Pancreas (tissue), 10 donors: ENCODE measurements at regions not wholly inside any gene's neighbourhood (a gene's known extent, or its start where the extent isn't known, plus 50 kb on each side); places are given as distances from the start of the nearest gene placed in this dataset.

ENCODE experiments used
- ATAC-seq, 4 donors: fragments of 200-7000 bp; cut with Tn5 transposase; one replicate each; pipeline versions ENCODE4 v1.8.0 to v1.9.1; 2020; ENCODE audit warnings: mild to moderate bottlenecking in 4 of 4, moderate library complexity in 4 of 4
- DNase-seq, 6 donors: peaks; one replicate each; pipeline ENCODE4 v3.0.0-alpha.2; 2020
- FAIRE-seq: peaks from 2 replicates; lab custom pipeline; 2012; peaks lifted over from hg19 to GRCh38; lab: Jason Lieb, UNC
- H3K27ac ChIP-seq, 4 donors: fragments of 200-600 bp; sonication (generic); 1 replicate in 3 of 4; 2 replicates in 1 of 4; pipeline versions ENCODE4 v1.5.0 to v1.8.0; 2020
- H3K27me3 ChIP-seq, 4 donors: fragments of 200-600 bp; one replicate each; pipeline ENCODE4 v1.8.0; 2021
- H3K36me3 ChIP-seq, 3 donors: fragments of 200-600 bp; sonication (generic) in 1 of 3; one replicate each; pipeline versions ENCODE4 v1.5.0 to v1.8.0; 2020 to 2021
- H3K4me1 ChIP-seq, 3 donors: fragments of 200-600 bp; one replicate each; pipeline ENCODE4 v1.8.0; 2021
- H3K4me3 ChIP-seq, 4 donors: fragments of 200-600 bp; sonication (generic) in 2 of 4; one replicate each; pipeline versions ENCODE4 v1.5.0 to v1.8.0; 2020 to 2021
- H3K9me3 ChIP-seq, 4 donors: fragments of 200-600 bp; one replicate each; pipeline ENCODE4 v1.8.0; 2021
- CTCF ChIP-seq, 4 donors: fragments of 200-600 bp; sonication (generic) in 3 of 4; IDR thresholded peaks; one replicate each; pipeline versions ENCODE4 v1.5.0 to v1.8.0; 2021; ENCODE audit warnings: antibody characterized with exemption in 4 of 4
- WGBS, 2 donors: extraction: QIAGEN DNeasy Blood & Tissue Kit; methylation state at CpG; one replicate each; pipeline ENCODE4 v1.1.7; 2013; 5-methylcytosine and 5-hydroxymethylcytosine counted together
- intact Hi-C, 3 donors: fragments of 100-400 bp; cut with DNase I; formaldehyde crosslinking; loops; one replicate each; pipeline versions ENCODE4 v1.11.1 to v1.14.2; 2022
- donor health status: healthy with polysubstance abuse.
- donor health status: DM: no; HTN: no; CAD: no; lungs with moderate emphysema.
- donor health status: DM: no; HTN: no; CAD: no.
- donor health status: control.
- donor health status: control.
- donor health status: Bipolar disorder and iron deficiency.
- donor health status: DM: yes; HTN: yes; CAD: no.
- donor health status: DM: no; HTN: no; CAD: no.
- donor health status: DM: no; HTN: no; CAD: no.
- donor health status: DM: yes; HTN: yes; CAD: no.

GRCh38 chr6:81694855-81695254 lies 57.6 kb downstream of the TENT5A start:
- no peaks in the 10 kb centered on the region for H3K9me3 ChIP-seq
- H3K4me3 ChIP-seq, result no peak overlapping the region
- DNase-seq, result no peak
- intact Hi-C loops, result no loop called here
- TF ChIP-seq CTCF (IDR thresholded peaks at IDR 0.05), result no peak
- no peak for FAIRE-seq
- no peaks in the 10 kb centered on the region for H3K4me1 ChIP-seq
- H3K27ac ChIP-seq, result no peak overlapping the region
- no peak for ATAC-seq
- no peaks in the 10 kb centered on the region for H3K36me3 ChIP-seq
- 84 to 91% methylated on average over 1 of the region's 1 CpG for WGBS, 2 donors
- no peaks in the 10 kb centered on the region for H3K27me3 ChIP-seq

GRCh38 chr6:81694207-81694606 lies 58.3 kb downstream of the TENT5A start:
- Histone ChIP-seq H3K27ac (no peak overlapping the region), H3K36me3 (no peaks in the 10 kb centered on the region), H3K4me3 (no peak overlapping the region), H3K4me1 (no peaks in the 10 kb centered on the region), H3K27me3 (no peaks in the 10 kb centered on the region), H3K9me3 (no peaks in the 10 kb centered on the region)
- DNase-seq (no peak), ATAC-seq (no peak), FAIRE-seq (no peak)
- WGBS, 2 donors, result 68 to 75% methylated on average over 2 of the region's 2 CpGs
- no peak for TF ChIP-seq CTCF (IDR thresholded peaks at IDR 0.05)
- intact Hi-C loops, result no loop called here

GRCh38 chr6:81693266-81693665 lies 59.2 kb downstream of the TENT5A start:
- Histone ChIP-seq H3K4me1 (no peaks in the 10 kb centered on the region), H3K4me3 (no peak overlapping the region), H3K9me3 (no peaks in the 10 kb centered on the region), H3K27ac (no peak overlapping the region), H3K36me3 (no peaks in the 10 kb centered on the region), H3K27me3 (no peaks in the 10 kb centered on the region)
- DNase-seq (no peak), FAIRE-seq (no peak), ATAC-seq (no peak)
- TF ChIP-seq CTCF (IDR thresholded peaks at IDR 0.05), result no peak
- 61 to 72% methylated on average over 4 of the region's 4 CpGs for WGBS, 2 donors
- intact Hi-C loops, result no loop called here

- Histone ChIP-seq H3K27ac (no peak overlapping the region), H3K4me3 (no peak overlapping the region), H3K4me1 (no peaks in the 10 kb centered on the region), H3K27me3 (no peaks in the 10 kb centered on the region), H3K36me3 (no peaks in the 10 kb centered on the region), H3K9me3 (no peaks in the 10 kb centered on the region)
- FAIRE-seq, result no peak
- intact Hi-C loops, result no loop called here
- WGBS, 2 donors, result 93 to 94% methylated on average over 1 of the region's 1 CpG
- ATAC-seq, result no peak
- TF ChIP-seq CTCF (IDR thresholded peaks at IDR 0.05), result no peak
- no peak for DNase-seq
These were observed 62.4 kb downstream of the TENT5A start for GRCh38 chr6:81690073-81690472.

GRCh38 chr6:81689580-81689979 lies 62.9 kb downstream of the TENT5A start:
- no peaks in the 10 kb centered on the region for H3K4me1 ChIP-seq
- 74 to 86% methylated on average over 3 of the region's 3 CpGs for WGBS, 2 donors
- no peaks in the 10 kb centered on the region for H3K27me3 ChIP-seq
- no peak overlapping the region for H3K27ac ChIP-seq
- TF ChIP-seq CTCF (IDR thresholded peaks at IDR 0.05), result no peak
- FAIRE-seq (no peak), DNase-seq (no peak), ATAC-seq (no peak)
- no peak overlapping the region for H3K4me3 ChIP-seq
- H3K9me3 ChIP-seq, result no peaks in the 10 kb centered on the region
- intact Hi-C loops, result no loop called here
- no peaks in the 10 kb centered on the region for H3K36me3 ChIP-seq
